ENCODE measurements at regions not wholly inside any gene's neighbourhood (a gene's known extent, or its start where the extent isn't known, plus 50 kb on each side); places are given as distances from the start of the nearest gene placed in this dataset.

DNA sequence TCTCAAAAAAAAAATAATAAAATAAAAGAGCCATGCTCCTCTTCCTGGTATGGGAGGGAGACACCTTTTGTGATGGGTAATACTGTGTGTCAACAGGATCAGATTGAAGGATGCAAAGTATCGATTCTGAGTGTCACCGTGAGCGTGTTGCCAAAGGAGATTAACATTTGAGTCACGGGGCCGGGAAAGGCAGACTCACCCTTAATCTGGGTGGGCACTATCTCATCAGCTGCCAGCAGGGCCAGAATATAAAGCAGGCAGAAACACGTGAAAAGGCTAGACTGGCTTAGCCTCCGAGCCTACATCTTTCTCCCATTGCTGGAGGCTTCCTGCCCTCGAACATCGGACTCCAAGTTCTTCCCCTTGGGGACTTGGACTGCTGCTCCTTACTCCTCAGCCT lies 95.4 kb downstream of the SHOX start:
- Histone ChIP-seq H3K4me3 (no peak overlapping the region), H2AFZ (no peak overlapping the region), H3K4me2 (no peak overlapping the region), H3K79me2 (replicated peaks; ENCODE audit: insufficient read depth) (no peaks in the 10 kb centered on the region), H3K27ac (ENCODE audit: low read depth) (no peak overlapping the region), H3K27me3 (ENCODE audit: insufficient read depth) (no peaks in the 10 kb centered on the region), H3K36me3 (ENCODE audit: insufficient read depth) (no peaks in the 10 kb centered on the region), H3K9me2 (ENCODE audit: insufficient read depth) (no peaks in the 10 kb centered on the region), H3F3A (replicated peaks; ENCODE audit: low read depth) (0 out of 2 replicates have a peak, but pooled peaks cover 6% of the 10 kb centered on the region), H3K4me1 (ENCODE audit: insufficient read depth) (no peaks in the 10 kb centered on the region; the same call in 1 of the 2 replicates), H4K20me1 (replicated peaks; ENCODE audit: insufficient read depth) (no peaks in the 10 kb centered on the region)
- Mint-ChIP-seq H3K27me3 (ENCODE audit: insufficient read depth, low read depth, poor library complexity) (peaks cover 7% of the 10 kb centered on the region), H3K4me3 (no peak overlapping the region), H3K36me3 (ENCODE audit: low read depth) (peaks cover 25% of the 10 kb centered on the region), H3K27ac (no peak overlapping the region), H3K4me1 (peaks cover 2% of the 10 kb centered on the region; the same call in 1 of the 3 replicates), H3K9me3 (peaks cover 63% of the 10 kb centered on the region)
- DNase-seq (ENCODE audit: low spot score) (no peak), ATAC-seq (no peak)
- TF ChIP-seq CREB1 (CRISPR knock-in tag; IDR thresholded peaks at IDR 0.05; ENCODE audit: low read depth) = no peak
- TF ChIP-seq, protein P1, sequence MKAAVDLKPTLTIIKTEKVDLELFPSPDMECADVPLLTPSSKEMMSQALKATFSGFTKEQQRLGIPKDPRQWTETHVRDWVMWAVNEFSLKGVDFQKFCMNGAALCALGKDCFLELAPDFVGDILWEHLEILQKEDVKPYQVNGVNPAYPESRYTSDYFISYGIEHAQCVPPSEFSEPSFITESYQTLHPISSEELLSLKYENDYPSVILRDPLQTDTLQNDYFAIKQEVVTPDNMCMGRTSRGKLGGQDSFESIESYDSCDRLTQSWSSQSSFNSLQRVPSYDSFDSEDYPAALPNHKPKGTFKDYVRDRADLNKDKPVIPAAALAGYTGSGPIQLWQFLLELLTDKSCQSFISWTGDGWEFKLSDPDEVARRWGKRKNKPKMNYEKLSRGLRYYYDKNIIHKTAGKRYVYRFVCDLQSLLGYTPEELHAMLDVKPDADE (IDR thresholded peaks at IDR 0.05) = no peak
- no peak for TF ChIP-seq EZH2 (IDR thresholded peaks at IDR 0.05; ENCODE audit: low read depth, unreplicated experiment)
- no peak for TF ChIP-seq POLR2AphosphoS5 (IDR thresholded peaks at IDR 0.05; ENCODE audit: low read depth)
- TF ChIP-seq EZH2phosphoT487 (IDR thresholded peaks at IDR 0.05; ENCODE audit: unreplicated experiment) = no peak
- TF ChIP-seq, protein P2, sequence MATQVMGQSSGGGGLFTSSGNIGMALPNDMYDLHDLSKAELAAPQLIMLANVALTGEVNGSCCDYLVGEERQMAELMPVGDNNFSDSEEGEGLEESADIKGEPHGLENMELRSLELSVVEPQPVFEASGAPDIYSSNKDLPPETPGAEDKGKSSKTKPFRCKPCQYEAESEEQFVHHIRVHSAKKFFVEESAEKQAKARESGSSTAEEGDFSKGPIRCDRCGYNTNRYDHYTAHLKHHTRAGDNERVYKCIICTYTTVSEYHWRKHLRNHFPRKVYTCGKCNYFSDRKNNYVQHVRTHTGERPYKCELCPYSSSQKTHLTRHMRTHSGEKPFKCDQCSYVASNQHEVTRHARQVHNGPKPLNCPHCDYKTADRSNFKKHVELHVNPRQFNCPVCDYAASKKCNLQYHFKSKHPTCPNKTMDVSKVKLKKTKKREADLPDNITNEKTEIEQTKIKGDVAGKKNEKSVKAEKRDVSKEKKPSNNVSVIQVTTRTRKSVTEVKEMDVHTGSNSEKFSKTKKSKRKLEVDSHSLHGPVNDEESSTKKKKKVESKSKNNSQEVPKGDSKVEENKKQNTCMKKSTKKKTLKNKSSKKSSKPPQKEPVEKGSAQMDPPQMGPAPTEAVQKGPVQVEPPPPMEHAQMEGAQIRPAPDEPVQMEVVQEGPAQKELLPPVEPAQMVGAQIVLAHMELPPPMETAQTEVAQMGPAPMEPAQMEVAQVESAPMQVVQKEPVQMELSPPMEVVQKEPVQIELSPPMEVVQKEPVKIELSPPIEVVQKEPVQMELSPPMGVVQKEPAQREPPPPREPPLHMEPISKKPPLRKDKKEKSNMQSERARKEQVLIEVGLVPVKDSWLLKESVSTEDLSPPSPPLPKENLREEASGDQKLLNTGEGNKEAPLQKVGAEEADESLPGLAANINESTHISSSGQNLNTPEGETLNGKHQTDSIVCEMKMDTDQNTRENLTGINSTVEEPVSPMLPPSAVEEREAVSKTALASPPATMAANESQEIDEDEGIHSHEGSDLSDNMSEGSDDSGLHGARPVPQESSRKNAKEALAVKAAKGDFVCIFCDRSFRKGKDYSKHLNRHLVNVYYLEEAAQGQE (IDR thresholded peaks at IDR 0.05; ENCODE audit: unreplicated experiment) = no peak
- no peak for TF ChIP-seq NANOG (IDR thresholded peaks at IDR 0.05; ENCODE audit: borderline replicate concordance)
- TF ChIP-seq JUNB (IDR thresholded peaks at IDR 0.05; ENCODE audit: unreplicated experiment) = no peak
- TF ChIP-seq, protein P3, sequence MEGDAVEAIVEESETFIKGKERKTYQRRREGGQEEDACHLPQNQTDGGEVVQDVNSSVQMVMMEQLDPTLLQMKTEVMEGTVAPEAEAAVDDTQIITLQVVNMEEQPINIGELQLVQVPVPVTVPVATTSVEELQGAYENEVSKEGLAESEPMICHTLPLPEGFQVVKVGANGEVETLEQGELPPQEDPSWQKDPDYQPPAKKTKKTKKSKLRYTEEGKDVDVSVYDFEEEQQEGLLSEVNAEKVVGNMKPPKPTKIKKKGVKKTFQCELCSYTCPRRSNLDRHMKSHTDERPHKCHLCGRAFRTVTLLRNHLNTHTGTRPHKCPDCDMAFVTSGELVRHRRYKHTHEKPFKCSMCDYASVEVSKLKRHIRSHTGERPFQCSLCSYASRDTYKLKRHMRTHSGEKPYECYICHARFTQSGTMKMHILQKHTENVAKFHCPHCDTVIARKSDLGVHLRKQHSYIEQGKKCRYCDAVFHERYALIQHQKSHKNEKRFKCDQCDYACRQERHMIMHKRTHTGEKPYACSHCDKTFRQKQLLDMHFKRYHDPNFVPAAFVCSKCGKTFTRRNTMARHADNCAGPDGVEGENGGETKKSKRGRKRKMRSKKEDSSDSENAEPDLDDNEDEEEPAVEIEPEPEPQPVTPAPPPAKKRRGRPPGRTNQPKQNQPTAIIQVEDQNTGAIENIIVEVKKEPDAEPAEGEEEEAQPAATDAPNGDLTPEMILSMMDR (conservative IDR thresholded peaks at IDR 0.05; ENCODE audit: low read depth in 2 of 2) = no peak
- TF ChIP-seq, protein P4, sequence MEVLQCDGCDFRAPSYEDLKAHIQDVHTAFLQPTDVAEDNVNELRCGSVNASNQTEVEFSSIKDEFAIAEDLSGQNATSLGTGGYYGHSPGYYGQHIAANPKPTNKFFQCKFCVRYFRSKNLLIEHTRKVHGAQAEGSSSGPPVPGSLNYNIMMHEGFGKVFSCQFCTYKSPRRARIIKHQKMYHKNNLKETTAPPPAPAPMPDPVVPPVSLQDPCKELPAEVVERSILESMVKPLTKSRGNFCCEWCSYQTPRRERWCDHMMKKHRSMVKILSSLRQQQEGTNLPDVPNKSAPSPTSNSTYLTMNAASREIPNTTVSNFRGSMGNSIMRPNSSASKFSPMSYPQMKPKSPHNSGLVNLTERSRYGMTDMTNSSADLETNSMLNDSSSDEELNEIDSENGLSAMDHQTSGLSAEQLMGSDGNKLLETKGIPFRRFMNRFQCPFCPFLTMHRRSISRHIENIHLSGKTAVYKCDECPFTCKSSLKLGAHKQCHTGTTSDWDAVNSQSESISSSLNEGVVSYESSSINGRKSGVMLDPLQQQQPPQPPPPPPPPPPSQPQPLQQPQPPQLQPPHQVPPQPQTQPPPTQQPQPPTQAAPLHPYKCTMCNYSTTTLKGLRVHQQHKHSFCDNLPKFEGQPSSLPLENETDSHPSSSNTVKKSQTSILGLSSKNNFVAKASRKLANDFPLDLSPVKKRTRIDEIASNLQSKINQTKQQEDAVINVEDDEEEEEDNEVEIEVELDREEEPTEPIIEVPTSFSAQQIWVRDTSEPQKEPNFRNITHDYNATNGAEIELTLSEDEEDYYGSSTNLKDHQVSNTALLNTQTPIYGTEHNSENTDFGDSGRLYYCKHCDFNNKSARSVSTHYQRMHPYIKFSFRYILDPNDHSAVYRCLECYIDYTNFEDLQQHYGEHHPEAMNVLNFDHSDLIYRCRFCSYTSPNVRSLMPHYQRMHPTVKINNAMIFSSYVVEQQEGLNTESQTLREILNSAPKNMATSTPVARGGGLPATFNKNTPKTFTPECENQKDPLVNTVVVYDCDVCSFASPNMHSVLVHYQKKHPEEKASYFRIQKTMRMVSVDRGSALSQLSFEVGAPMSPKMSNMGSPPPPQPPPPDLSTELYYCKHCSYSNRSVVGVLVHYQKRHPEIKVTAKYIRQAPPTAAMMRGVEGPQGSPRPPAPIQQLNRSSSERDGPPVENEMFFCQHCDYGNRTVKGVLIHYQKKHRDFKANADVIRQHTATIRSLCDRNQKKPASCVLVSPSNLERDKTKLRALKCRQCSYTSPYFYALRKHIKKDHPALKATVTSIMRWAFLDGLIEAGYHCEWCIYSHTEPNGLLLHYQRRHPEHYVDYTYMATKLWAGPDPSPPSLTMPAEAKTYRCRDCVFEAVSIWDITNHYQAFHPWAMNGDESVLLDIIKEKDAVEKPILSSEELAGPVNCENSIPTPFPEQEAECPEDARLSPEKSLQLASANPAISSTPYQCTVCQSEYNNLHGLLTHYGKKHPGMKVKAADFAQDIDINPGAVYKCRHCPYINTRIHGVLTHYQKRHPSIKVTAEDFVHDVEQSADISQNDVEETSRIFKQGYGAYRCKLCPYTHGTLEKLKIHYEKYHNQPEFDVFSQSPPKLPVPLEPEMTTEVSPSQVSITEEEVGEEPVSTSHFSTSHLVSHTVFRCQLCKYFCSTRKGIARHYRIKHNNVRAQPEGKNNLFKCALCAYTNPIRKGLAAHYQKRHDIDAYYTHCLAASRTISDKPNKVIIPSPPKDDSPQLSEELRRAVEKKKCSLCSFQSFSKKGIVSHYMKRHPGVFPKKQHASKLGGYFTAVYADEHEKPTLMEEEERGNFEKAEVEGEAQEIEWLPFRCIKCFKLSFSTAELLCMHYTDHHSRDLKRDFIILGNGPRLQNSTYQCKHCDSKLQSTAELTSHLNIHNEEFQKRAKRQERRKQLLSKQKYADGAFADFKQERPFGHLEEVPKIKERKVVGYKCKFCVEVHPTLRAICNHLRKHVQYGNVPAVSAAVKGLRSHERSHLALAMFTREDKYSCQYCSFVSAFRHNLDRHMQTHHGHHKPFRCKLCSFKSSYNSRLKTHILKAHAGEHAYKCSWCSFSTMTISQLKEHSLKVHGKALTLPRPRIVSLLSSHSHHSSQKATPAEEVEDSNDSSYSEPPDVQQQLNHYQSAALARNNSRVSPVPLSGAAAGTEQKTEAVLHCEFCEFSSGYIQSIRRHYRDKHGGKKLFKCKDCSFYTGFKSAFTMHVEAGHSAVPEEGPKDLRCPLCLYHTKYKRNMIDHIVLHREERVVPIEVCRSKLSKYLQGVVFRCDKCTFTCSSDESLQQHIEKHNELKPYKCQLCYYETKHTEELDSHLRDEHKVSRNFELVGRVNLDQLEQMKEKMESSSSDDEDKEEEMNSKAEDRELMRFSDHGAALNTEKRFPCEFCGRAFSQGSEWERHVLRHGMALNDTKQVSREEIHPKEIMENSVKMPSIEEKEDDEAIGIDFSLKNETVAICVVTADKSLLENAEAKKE (CRISPR knock-in tag; IDR thresholded peaks at IDR 0.05) = no peak
- no peak for TF ChIP-seq STAT1 (IDR thresholded peaks at IDR 0.05; ENCODE audit: unreplicated experiment)
- no peak for TF ChIP-seq ZNF114 (CRISPR knock-in tag; IDR thresholded peaks at IDR 0.05)

Measured in GM23338 (cell line).